NCI-H2171 treated with DMSO at 0.1 percent for 48 hours (cell line): ENCODE measurements at regions not wholly inside any gene's neighbourhood (a gene's known extent, or its start where the extent isn't known, plus 50 kb on each side); places are given as distances from the start of the nearest gene placed in this dataset.

Source experiments
- DNase-seq: peaks from one replicate; lab custom pipeline; 2025; lab: John Stamatoyannopoulos, UW

DNA sequence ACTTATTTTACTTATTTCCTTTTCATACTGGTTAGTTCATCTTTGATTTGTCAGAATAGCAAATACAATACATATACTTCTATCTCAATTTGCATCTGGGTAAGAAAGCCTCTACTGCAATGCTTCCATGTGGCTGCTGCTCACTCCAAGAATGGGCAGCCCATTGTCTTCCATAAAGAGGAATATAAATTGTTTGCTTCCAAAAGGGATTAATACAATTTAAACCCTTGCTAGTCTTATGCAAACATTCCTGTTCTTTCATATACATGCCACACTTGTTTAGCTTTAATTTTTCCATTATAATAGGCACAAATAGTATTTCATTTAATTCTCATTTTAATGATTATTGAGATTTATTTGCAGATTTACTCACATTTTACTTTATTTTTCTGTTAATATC is 555.4 kb upstream of the POM121L12 start:
- no peak for DNase-seq

DNA sequence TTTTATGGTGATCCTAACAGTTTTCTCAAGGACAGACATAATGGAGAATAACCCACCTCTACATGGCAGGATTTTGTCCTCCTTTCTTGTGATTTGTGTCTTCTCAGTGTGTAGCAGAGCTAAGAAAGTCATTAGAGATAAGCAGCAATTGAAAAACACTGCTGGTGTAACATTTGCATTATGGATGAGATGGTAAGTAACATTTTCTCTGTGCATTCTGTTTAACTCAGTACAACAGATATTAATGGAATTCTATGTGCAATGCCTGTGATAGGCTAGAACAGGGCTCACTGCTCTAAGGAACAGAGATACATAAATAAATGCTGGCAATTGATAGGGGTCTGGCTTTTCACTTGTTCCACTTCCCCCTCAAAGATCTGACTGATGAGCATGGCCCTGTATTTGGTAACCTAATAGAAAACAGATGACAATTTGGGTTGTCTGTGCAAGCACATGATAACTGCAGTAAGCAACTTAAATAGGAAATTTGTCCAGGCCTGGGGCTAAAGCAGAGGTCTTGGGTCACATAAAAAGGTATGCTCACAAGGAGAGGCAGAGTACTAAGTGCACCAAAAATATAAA is 560.3 kb upstream of the POM121L12 start:
- DNase-seq: no peak

- no peak for DNase-seq
Observed at GRCh38 chr7:52473756-52474155, 561.7 kb upstream of the POM121L12 start.

- DNase-seq: no peak
Observed at GRCh38 chr7:52472006-52472620, 563.3 kb upstream of the POM121L12 start.

DNA sequence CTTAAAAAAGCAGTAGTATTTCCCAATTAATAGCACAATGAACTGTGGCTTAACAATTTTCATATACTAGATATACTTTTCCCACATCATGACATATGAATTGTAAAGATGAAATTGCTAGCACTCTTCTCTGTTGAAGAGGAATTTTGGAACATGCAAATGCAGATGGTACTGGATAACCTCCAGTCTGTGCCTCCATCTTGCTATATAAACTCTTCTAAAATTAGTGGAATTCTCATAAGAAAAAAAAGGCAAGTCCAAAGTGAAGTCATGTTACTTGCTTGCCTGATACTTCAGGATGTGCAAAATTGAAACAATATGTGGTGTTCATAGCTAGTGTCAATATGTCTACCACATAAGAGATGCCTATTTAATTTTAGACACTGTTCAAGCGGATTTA is 570.2 kb upstream of the POM121L12 start:
- no peak for DNase-seq

GRCh38 chr7:52463341-52463740 is 572.1 kb upstream of the POM121L12 start:
- DNase-seq: no peak

GRCh38 chr7:52462474-52462873 is 573.0 kb upstream of the POM121L12 start:
- no peak for DNase-seq

- no peak for DNase-seq
Observed at GRCh38 chr7:52455571-52455970, 579.9 kb upstream of the POM121L12 start.

GRCh38 chr7:52450816-52451215 is 584.6 kb upstream of the POM121L12 start:
- DNase-seq: no peak

DNA sequence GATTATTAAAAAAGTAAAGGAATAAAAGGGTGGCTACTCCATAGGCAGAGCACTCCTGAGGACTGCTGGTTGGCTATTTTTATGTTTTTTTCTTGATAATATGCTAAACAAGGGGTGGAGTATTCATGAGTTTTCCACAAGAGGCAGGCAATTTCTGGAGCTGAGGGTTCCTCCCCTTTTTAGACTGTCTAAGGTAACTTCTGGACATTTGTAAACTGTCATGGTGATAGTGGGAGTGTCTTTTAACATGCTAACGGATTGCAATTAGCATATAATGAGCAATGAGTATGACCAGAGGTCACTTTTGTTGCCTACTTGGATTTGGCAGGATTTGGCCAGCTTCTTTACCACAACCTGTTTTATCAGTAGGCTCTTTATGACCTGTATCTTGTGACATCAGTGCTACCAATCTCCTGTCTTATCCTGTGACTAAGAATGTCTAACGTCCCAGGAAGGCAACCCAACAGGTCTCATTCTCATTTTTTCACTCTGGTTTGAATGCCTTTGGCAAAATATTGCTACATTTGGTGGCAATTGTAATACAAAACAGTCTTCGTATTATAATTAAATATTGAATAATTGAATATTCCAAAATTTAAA is 587.8 kb upstream of the POM121L12 start:
- no peak for DNase-seq

GRCh38 chr7:52436278-52436677 is 599.2 kb upstream of the POM121L12 start:
- DNase-seq: no peak

GRCh38 chr7:52431082-52431815 is 604.2 kb upstream of the POM121L12 start:
- DNase-seq: no peak

DNA sequence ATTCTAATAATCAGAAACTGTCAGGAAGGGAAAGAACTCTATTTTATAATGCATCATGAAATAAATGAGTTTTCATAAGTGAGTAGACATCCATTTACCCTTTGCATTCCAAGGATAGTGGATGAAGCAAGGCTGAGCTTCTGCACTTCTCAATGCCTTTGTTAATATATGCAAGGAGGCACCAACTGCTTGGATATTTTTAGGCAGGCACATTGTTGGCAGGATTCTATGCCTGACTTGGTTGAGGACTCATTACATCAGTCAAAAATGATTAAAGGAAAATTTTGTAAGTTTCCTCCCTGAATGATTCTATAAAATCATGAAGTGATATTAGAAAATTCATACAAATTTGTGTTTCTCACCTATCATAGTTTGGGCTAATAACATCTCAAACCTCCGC is 612.2 kb upstream of the POM121L12 start:
- DNase-seq: no peak

DNA sequence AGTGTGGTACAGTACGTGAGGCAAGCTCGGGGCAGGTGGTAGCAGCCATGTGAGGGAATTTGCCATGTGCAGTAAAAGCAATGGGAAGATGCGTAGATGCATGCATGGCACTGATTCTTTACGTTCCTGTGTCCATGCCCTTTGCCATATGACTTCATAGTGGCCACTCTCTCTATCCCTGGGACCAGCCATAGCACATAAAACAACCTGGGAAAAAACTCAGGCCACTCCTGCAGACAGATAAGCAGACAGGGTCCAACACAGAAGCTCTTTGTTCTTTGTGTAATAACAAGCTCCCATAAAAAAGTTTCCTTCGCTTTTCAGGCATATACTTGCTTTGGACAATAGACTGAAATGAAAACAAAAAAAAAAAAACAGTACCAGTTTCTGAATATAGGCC is 622.4 kb upstream of the POM121L12 start:
- DNase-seq: no peak

GRCh38 chr7:52410032-52410431 is 625.4 kb upstream of the POM121L12 start:
- no peak for DNase-seq

DNA sequence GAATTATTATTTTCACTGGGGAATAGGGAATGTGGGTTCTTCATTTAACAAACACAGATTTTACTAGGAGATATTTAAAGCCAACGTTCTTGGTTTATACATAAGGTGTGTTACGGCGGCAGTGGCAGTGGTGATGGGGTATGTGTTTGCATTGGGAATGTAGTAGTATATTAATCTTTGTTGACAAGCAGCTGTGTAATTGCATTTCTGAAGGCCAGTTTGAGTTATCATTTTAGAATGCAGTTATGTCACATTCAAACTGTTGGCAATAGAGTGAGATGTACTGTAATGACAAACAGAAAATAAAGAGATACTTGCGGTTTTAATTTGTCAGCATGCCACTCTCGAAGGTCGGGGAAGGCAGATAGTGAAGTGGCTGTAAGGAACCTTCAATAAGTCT is 628.6 kb upstream of the POM121L12 start:
- no peak for DNase-seq

DNA sequence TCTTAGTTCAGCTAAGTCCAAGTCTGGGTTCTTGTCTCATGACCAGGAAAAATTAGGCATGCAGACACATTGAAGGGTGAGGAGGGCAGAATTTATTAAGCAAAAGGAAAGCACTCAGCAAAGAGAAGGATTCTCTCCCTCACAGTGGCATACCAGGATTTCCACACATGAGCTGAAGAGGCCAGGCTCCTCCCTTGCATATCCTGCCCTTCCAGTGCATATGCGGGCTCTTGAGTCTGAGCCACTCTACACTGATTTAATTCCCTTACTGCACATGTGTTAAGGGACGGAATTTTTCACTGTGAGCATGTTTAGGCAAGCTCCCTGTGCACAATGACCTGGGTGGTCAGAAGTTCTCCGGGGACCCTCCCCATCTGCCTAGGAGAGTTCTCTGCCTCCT is 652.7 kb upstream of the POM121L12 start:
- DNase-seq: no peak

DNA sequence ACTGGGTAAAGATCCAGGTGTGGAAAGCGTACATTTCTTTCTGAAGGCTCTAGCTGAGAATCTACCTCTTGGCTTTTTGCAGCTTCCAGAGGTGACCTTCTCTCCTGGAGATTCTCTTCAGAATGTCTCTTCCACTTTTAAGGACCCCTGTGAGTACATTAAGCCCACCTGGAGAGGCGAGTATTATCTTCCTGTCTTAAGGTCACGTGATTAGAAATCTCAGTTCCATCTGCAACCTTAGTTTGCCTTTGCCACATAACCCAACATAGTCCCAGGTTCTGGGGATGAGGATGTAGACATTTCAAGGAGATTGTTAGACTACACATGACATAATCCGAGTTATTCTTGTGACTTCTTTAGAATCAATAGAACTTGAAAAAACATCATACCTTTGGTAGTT is 665.5 kb upstream of the POM121L12 start:
- DNase-seq: no peak

GRCh38 chr7:52365349-52365748 is 670.1 kb upstream of the POM121L12 start:
- no peak for DNase-seq

GRCh38 chr7:52362521-52362920 is 672.9 kb upstream of the POM121L12 start:
- DNase-seq: no peak

DNA sequence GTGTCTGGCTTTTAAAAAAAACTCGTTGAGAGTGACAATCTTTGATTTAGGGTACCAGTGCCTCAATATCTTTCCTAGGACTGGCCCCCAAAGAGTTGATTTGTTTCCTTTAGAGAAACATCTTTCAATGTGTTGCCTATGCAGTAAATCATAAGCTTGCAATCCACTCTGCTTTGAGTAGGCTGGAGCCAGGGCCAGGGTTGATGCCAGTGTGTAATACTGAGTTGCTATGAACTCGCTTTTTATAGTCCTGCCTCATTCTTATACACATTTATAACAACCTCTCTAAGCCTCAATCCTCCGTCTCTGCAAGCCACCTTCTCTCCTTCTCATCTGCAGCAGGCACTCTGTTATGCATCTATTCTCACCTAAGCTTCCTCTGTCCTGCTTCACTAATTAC is 674.9 kb upstream of the POM121L12 start:
- no peak for DNase-seq

GRCh38 chr7:52355053-52355452 is 680.4 kb upstream of the POM121L12 start:
- DNase-seq: no peak
